ENCODE measurements at regions not wholly inside any gene's neighbourhood (a gene's known extent, or its start where the extent isn't known, plus 50 kb on each side); places are given as distances from the start of the nearest gene placed in this dataset.

DNA sequence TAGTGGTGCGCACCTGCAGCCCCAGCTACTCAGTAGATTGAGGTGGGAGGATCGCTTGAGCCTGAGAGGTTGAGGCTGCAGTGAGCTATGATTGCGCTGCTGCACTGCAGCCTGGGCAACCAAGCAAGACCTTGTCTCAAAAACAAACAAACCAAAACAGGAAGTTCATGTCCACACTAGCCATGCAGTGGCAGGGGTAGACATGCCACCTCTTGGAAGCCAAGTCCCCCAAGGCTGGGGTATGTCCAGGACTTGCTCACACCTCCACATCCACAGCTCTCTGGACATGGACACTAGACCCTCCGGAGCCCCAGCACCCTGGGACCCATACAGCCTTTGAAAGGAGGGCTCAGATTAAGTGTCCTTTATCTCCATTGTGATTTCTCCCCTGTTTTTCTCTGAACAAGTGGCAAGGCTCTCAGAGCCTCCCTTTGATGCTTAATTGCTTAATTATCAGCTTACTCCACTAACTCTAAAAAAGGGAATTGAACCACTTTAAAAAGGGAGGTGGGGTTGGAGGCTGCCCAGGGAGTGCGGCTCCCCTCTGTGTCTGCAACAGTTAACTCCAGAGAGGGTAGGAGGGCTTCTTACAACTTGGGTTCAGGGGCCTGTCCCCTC is 424.6 kb upstream of the C16orf82 start:
- H3K4me3 ChIP-seq (replicated peaks; ENCODE audit: low read depth, low read length): no peak overlapping the region
- TF ChIP-seq, protein P1, sequence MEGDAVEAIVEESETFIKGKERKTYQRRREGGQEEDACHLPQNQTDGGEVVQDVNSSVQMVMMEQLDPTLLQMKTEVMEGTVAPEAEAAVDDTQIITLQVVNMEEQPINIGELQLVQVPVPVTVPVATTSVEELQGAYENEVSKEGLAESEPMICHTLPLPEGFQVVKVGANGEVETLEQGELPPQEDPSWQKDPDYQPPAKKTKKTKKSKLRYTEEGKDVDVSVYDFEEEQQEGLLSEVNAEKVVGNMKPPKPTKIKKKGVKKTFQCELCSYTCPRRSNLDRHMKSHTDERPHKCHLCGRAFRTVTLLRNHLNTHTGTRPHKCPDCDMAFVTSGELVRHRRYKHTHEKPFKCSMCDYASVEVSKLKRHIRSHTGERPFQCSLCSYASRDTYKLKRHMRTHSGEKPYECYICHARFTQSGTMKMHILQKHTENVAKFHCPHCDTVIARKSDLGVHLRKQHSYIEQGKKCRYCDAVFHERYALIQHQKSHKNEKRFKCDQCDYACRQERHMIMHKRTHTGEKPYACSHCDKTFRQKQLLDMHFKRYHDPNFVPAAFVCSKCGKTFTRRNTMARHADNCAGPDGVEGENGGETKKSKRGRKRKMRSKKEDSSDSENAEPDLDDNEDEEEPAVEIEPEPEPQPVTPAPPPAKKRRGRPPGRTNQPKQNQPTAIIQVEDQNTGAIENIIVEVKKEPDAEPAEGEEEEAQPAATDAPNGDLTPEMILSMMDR (IDR thresholded peaks at IDR 0.05; ENCODE audit: low read length, missing control alignments): no peak
- no peak for DNase-seq (ENCODE audit: low read depth)

DNA sequence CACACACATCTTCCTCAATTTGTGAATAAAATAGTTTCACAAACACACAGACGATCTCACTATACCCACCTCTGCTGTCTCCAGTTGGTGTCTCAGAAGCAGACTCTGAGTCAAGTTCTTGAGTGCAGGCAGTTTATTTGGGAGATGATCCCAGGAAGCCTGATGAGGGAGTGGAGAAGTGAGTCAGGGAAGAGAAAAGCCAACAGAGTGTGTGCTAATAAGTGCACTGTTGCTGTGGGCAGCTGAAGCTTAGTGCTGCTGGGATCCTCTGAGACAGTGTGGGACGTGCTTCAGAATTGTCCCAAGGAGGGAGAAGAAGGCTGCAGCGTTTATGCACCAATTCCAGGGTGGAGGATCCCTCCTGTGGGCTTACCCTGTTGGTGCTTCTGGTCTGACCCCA is 423.2 kb upstream of the C16orf82 start:
- no peak overlapping the region for H3K4me3 ChIP-seq (replicated peaks; ENCODE audit: low read depth, low read length)
- TF ChIP-seq, protein P1 (IDR thresholded peaks at IDR 0.05; ENCODE audit: low read length, missing control alignments): no peak
- DNase-seq (ENCODE audit: low read depth): no peak

GRCh38 chr16:26644912-26645543 is 421.7 kb upstream of the C16orf82 start:
- no peak overlapping the region for H3K4me3 ChIP-seq (replicated peaks; ENCODE audit: low read depth, low read length)
- TF ChIP-seq, protein P1 (IDR thresholded peaks at IDR 0.05; ENCODE audit: low read length, missing control alignments): no peak
- DNase-seq (ENCODE audit: low read depth): no peak

- no peak overlapping the region for H3K4me3 ChIP-seq (replicated peaks; ENCODE audit: low read depth, low read length)
- DNase-seq (ENCODE audit: low read depth): no peak
- TF ChIP-seq, protein P1 (IDR thresholded peaks at IDR 0.05; ENCODE audit: low read length, missing control alignments): no peak
These were observed 421.1 kb upstream of the C16orf82 start for GRCh38 chr16:26645614-26646013.

GRCh38 chr16:26647870-26648269 is 418.9 kb upstream of the C16orf82 start:
- H3K4me3 ChIP-seq (replicated peaks; ENCODE audit: low read depth, low read length): no peak overlapping the region
- TF ChIP-seq, protein P1 (IDR thresholded peaks at IDR 0.05; ENCODE audit: low read length, missing control alignments): no peak

GRCh38 chr16:26648851-26649250 is 417.9 kb upstream of the C16orf82 start:
- TF ChIP-seq, protein P1 (IDR thresholded peaks at IDR 0.05; ENCODE audit: low read length, missing control alignments): no peak
- no peak for DNase-seq (ENCODE audit: low read depth)
- no peak overlapping the region for H3K4me3 ChIP-seq (replicated peaks; ENCODE audit: low read depth, low read length)

More at GRCh38 chr16:26647870-26648269, 418.9 kb upstream of the C16orf82 start:
- no peak for DNase-seq (ENCODE audit: low read depth)
